ENCODE measurements at regions not wholly inside any gene's neighbourhood (a gene's known extent, or its start where the extent isn't known, plus 50 kb on each side); places are given as distances from the start of the nearest gene placed in this dataset.

- Histone ChIP-seq H3K27me3 (ENCODE audit: insufficient read depth, low read length, poor library complexity, severe bottlenecking) (no peaks in the 10 kb centered on the region), H3K9me3 (ENCODE audit: insufficient read depth, low read depth, low read length) (no peaks in the 10 kb centered on the region)
- TF ChIP-seq EZH2phosphoT487 (IDR thresholded peaks at IDR 0.05; ENCODE audit: borderline replicate concordance) (no peak), CTCF (conservative IDR thresholded peaks at IDR 0.05; ENCODE audit: low read length) (no peak)
These were observed 80.1 kb upstream of the ZC3H11B start for GRCh38 chr1:219692981-219693380.

GRCh38 chr1:219689774-219690173 is 76.9 kb upstream of the ZC3H11B start:
- TF ChIP-seq CTCF (conservative IDR thresholded peaks at IDR 0.05; ENCODE audit: low read length), result no peak
- TF ChIP-seq EZH2phosphoT487 (IDR thresholded peaks at IDR 0.05; ENCODE audit: borderline replicate concordance), result no peak
- no peaks in the 10 kb centered on the region for H4K20me1 ChIP-seq (ENCODE audit: insufficient read depth, low read length, poor library complexity, severe bottlenecking)
- H3K4me1 ChIP-seq (ENCODE audit: insufficient read depth, low read length, poor library complexity, severe bottlenecking), result no peaks in the 10 kb centered on the region
- H3K27me3 ChIP-seq (ENCODE audit: insufficient read depth, low read length, poor library complexity, severe bottlenecking), result no peaks in the 10 kb centered on the region
- no peak overlapping the region for H2AFZ ChIP-seq (ENCODE audit: low read length)
- no peaks in the 10 kb centered on the region for H3K79me2 ChIP-seq (ENCODE audit: insufficient read depth, low read length)
- H3K9ac ChIP-seq (ENCODE audit: low read depth, low read length, poor library complexity, severe bottlenecking), result no peak overlapping the region
- no peaks in the 10 kb centered on the region for H3K36me3 ChIP-seq (ENCODE audit: insufficient read depth, low read length)
- H3K9me3 ChIP-seq (ENCODE audit: insufficient read depth, low read depth, low read length), result no peaks in the 10 kb centered on the region
- no peaks in the 10 kb centered on the region for H3F3A ChIP-seq (ENCODE audit: low read depth)
- no peaks in the 10 kb centered on the region for H3K9me2 ChIP-seq (replicated peaks; ENCODE audit: low read depth, low read length)
- H3K4me2 ChIP-seq (ENCODE audit: low read depth, low read length, poor library complexity, severe bottlenecking), result no peak overlapping the region
- H3K4me3 ChIP-seq (ENCODE audit: low read length, poor library complexity, severe bottlenecking), result no peak overlapping the region

More at GRCh38 chr1:219692981-219693380, 80.1 kb upstream of the ZC3H11B start:
- H3K9me2 ChIP-seq (replicated peaks; ENCODE audit: low read depth, low read length), result no peaks in the 10 kb centered on the region
- no peak overlapping the region for H3K4me3 ChIP-seq (ENCODE audit: low read length, poor library complexity, severe bottlenecking)
- no peaks in the 10 kb centered on the region for H3K79me2 ChIP-seq (ENCODE audit: insufficient read depth, low read length)
- H3K4me2 ChIP-seq (ENCODE audit: low read depth, low read length, poor library complexity, severe bottlenecking), result no peak overlapping the region
- H3K36me3 ChIP-seq (ENCODE audit: insufficient read depth, low read length), result no peaks in the 10 kb centered on the region
- H2AFZ ChIP-seq (ENCODE audit: low read length), result no peak overlapping the region
- H4K20me1 ChIP-seq (ENCODE audit: insufficient read depth, low read length, poor library complexity, severe bottlenecking), result no peaks in the 10 kb centered on the region
- H3K9ac ChIP-seq (ENCODE audit: low read depth, low read length, poor library complexity, severe bottlenecking), result no peak overlapping the region
- no peaks in the 10 kb centered on the region for H3K4me1 ChIP-seq (ENCODE audit: insufficient read depth, low read length, poor library complexity, severe bottlenecking)
- no peaks in the 10 kb centered on the region for H3F3A ChIP-seq (ENCODE audit: low read depth)

- Histone ChIP-seq H3K27me3 (ENCODE audit: insufficient read depth, low read length, poor library complexity, severe bottlenecking) (no peaks in the 10 kb centered on the region), H3K9me2 (replicated peaks; ENCODE audit: low read depth, low read length) (no peaks in the 10 kb centered on the region), H3K4me1 (ENCODE audit: insufficient read depth, low read length, poor library complexity, severe bottlenecking) (no peaks in the 10 kb centered on the region), H3K4me3 (ENCODE audit: low read length, poor library complexity, severe bottlenecking) (no peak overlapping the region), H4K20me1 (ENCODE audit: insufficient read depth, low read length, poor library complexity, severe bottlenecking) (no peaks in the 10 kb centered on the region), H3K9ac (ENCODE audit: low read depth, low read length, poor library complexity, severe bottlenecking) (no peak overlapping the region), H3F3A (ENCODE audit: low read depth) (no peaks in the 10 kb centered on the region), H3K36me3 (ENCODE audit: insufficient read depth, low read length) (no peaks in the 10 kb centered on the region), H3K79me2 (ENCODE audit: insufficient read depth, low read length) (no peaks in the 10 kb centered on the region), H2AFZ (ENCODE audit: low read length) (no peak overlapping the region), H3K4me2 (ENCODE audit: low read depth, low read length, poor library complexity, severe bottlenecking) (no peak overlapping the region), H3K9me3 (ENCODE audit: insufficient read depth, low read depth, low read length) (no peaks in the 10 kb centered on the region)
- TF ChIP-seq EZH2phosphoT487 (IDR thresholded peaks at IDR 0.05; ENCODE audit: borderline replicate concordance) (no peak), CTCF (conservative IDR thresholded peaks at IDR 0.05; ENCODE audit: low read length) (no peak)
These were observed 74.9 kb upstream of the ZC3H11B start for GRCh38 chr1:219687779-219688178.
